Kidney (tissue), 13 donors: ENCODE measurements at regions not wholly inside any gene's neighbourhood (a gene's known extent, or its start where the extent isn't known, plus 50 kb on each side); places are given as distances from the start of the nearest gene placed in this dataset.
"Not testable (repeated sequence)": the region's sequence is repeated elsewhere in the genome, so short reads cannot be mapped to it uniquely, and the experiment has no call there.

Source experiments
- DNase-seq, 5 donors: peaks; one replicate each; pipeline ENCODE4 v3.0.0-alpha.2; 2013 to 2020
- FAIRE-seq: peaks from 2 replicates; lab custom pipeline; 2012; peaks lifted over from hg19 to GRCh38; lab: Jason Lieb, UNC
- H3K27ac ChIP-seq, 2 donors: one replicate each; pipeline ENCODE4 v1.7.0; 2013; ENCODE audit warnings: low read depth in 2 of 2, low read length in 2 of 2, inconsistent platforms in 1 of 2
- H3K27me3 ChIP-seq: one replicate; pipeline ENCODE4 v1.7.1; 2013; ENCODE audit warnings: low read length, inconsistent platforms; ENCODE audit not compliant: control insufficient read depth, insufficient read depth
- H3K36me3 ChIP-seq, 3 donors: one replicate each; pipeline versions ENCODE4 v1.7.0 to v1.7.1; 2013; ENCODE audit warnings: low read length in 3 of 3, control low read depth in 1 of 3, inconsistent platforms in 1 of 3; ENCODE audit not compliant: insufficient read depth in 3 of 3, control insufficient read depth in 2 of 3
- H3K4me1 ChIP-seq, 3 donors: one replicate each; pipeline versions ENCODE4 v1.7.0 to v1.7.1; 2013; ENCODE audit warnings: low read length in 3 of 3, inconsistent platforms in 1 of 3, low read depth in 1 of 3; ENCODE audit not compliant: control insufficient read depth in 2 of 3, insufficient read depth in 2 of 3
- H3K4me3 ChIP-seq, 3 donors: one replicate each; pipeline versions ENCODE4 v1.7.0 to v1.8.1; 2013; ENCODE audit warnings: low read length in 3 of 3, control low read depth in 1 of 3, inconsistent platforms in 1 of 3
- H3K9ac ChIP-seq, 3 donors: one replicate each; pipeline versions ENCODE4 v1.7.0 to v1.7.1; 2013; ENCODE audit warnings: low read length in 3 of 3, control low read depth in 1 of 3, inconsistent platforms in 1 of 3
- H3K9me3 ChIP-seq, 3 donors: one replicate each; pipeline versions ENCODE4 v1.7.0 to v1.7.1; 2013; ENCODE audit warnings: low read length in 3 of 3, control low read depth in 1 of 3, inconsistent platforms in 1 of 3; ENCODE audit not compliant: control insufficient read depth in 2 of 3, insufficient read depth in 1 of 3
- intact Hi-C: fragments of 100-400 bp; cut with DNase I; formaldehyde crosslinking; loops from one replicate; pipeline ENCODE4 v1.11.1; 2022
- TF ChIP-seq, protein P1 (sequence below): IDR thresholded peaks from 3 replicates; pipeline ENCODE4 v1.5.1; 2012; ENCODE audit warnings: mild to moderate bottlenecking, moderate library complexity, borderline replicate concordance; ENCODE audit not compliant: insufficient read depth; ENCODE audit errors: extremely low read depth
- donor health status: control.
- donor health status: control.
- donor health status: control.
- donor health status: control.
- donor health status: control.
- donor health status: DM: yes; HTN: yes; CAD: no.
- donor health status: Normal renal cell carcinoma (clear cell type).

DNA sequence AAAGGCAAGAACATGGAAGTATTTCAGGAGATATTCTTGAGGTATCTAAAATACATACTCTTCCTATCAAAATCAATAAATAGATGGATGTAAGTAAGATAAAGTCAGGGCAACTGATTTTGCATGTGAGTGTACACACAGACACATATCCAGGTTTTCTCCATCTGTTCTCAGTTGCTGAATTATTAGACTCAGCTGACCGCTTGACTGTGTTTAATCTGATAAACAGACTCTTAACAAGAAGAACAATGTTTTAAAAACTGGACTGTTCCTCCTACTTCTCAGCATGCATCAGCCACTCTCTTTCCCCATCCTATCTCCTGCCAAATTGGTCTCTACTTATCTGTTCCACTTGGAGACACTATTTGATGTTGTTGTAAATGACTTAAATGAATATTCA, 73.5 kb downstream of the GOLGA8G start:
- Histone ChIP-seq H3K9me3 (no peaks in the 10 kb centered on the region), H3K9ac (no peak overlapping the region), H3K27me3 (no peaks in the 10 kb centered on the region), H3K36me3 (no peaks in the 10 kb centered on the region), H3K4me1 (no peaks in the 10 kb centered on the region), H3K27ac (no peak overlapping the region), H3K4me3 (no peak overlapping the region)
- TF ChIP-seq, protein P1, sequence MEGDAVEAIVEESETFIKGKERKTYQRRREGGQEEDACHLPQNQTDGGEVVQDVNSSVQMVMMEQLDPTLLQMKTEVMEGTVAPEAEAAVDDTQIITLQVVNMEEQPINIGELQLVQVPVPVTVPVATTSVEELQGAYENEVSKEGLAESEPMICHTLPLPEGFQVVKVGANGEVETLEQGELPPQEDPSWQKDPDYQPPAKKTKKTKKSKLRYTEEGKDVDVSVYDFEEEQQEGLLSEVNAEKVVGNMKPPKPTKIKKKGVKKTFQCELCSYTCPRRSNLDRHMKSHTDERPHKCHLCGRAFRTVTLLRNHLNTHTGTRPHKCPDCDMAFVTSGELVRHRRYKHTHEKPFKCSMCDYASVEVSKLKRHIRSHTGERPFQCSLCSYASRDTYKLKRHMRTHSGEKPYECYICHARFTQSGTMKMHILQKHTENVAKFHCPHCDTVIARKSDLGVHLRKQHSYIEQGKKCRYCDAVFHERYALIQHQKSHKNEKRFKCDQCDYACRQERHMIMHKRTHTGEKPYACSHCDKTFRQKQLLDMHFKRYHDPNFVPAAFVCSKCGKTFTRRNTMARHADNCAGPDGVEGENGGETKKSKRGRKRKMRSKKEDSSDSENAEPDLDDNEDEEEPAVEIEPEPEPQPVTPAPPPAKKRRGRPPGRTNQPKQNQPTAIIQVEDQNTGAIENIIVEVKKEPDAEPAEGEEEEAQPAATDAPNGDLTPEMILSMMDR = no peak
- intact Hi-C loops = no loop called here
- DNase-seq = no peak
- no peak for FAIRE-seq

DNA sequence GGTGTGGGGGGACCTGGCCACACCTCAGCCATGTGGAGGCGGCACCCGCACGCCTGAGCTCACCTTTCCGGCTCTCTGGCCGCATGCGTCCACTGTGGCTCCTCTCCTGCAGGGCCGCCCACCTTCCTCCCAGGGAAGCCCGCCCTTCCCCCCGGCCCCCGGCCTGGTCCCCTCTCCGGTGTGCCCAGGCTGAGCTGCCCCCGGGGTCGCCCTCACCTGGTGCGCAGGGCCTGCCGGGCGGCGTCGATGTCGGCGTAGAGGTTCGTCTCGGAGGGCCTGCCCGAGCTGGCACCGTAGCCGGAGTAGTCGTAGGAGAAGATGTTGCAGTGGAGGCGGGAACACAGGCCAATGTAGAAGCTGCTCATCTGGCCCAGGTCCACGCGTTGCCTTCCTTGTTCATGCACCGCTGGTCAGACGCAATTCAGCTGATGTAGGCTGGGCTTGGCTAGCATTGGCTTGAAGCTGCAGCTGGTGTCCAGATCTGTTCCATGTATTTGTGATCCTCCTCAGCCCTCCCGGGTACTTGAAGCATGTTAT, 75.3 kb downstream of the GOLGA8G start:
- H3K4me1 ChIP-seq, H3K27ac ChIP-seq, H3K36me3 ChIP-seq, H3K4me3 ChIP-seq, intact Hi-C loops, FAIRE-seq, H3K27me3 ChIP-seq, H3K9me3 ChIP-seq, H3K9ac ChIP-seq: not testable (repeated sequence)
- peak in 4 of 5 donors; percentile 56 to 71 (median 60) for DNase-seq

DNA sequence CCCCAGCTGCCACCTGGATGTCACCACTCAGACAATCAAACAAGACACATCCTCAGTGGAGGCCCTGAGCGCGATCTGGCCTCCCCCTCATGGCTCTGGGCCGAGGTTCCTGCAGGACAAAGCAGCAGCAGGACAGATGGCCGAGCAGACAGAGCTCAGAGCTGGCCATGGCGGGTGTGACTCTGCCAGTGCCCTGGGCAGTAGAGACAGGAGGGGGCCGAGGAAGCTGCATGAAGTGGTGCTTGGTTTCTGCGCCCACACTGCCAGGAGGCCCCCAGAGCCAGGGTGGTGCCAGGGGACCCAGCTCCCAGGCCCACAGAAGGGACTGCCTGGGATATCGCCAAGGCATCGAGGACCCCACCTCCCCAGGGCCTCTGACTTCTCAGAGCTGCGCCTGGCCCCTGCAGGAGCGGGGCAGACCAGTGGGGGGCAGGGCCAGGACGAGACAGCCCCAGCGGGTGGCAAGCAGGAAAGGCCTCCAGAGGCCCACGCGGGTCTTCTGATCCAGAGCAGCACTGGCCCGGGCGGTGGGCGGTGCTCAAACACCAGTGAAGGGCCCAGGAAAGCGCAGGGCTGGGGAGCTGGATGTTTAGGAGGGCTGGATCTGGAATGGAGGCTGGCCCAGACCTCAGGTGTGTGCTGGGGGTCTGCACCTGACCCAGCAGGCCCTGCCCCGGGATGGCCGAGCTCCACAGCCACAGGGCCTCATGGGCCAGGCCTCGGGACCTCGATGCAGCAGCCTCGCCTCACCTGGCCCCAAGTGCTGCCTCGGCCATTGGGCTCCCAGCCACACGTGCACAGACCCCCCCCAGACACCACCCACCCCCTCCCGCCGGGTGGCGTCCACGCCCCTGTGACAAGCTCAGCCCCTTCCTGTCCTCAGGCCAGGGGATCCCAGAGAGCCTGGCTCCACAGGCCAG, 76.0 kb downstream of the GOLGA8G start:
- no peak overlapping the region for H3K4me3 ChIP-seq
- peak in 3 of 5 donors; percentile 7 to 84 (median 73) for DNase-seq
- H3K4me1 ChIP-seq = no peaks in the 10 kb centered on the region
- H3K27me3 ChIP-seq = no peaks in the 10 kb centered on the region
- TF ChIP-seq, protein P1 = no peak
- no peaks in the 10 kb centered on the region for H3K36me3 ChIP-seq
- no peaks in the 10 kb centered on the region for H3K9me3 ChIP-seq
- no peak overlapping the region for H3K27ac ChIP-seq
- intact Hi-C loops = no loop called here
- no peak for FAIRE-seq
- H3K9ac ChIP-seq = no peak overlapping the region

DNA sequence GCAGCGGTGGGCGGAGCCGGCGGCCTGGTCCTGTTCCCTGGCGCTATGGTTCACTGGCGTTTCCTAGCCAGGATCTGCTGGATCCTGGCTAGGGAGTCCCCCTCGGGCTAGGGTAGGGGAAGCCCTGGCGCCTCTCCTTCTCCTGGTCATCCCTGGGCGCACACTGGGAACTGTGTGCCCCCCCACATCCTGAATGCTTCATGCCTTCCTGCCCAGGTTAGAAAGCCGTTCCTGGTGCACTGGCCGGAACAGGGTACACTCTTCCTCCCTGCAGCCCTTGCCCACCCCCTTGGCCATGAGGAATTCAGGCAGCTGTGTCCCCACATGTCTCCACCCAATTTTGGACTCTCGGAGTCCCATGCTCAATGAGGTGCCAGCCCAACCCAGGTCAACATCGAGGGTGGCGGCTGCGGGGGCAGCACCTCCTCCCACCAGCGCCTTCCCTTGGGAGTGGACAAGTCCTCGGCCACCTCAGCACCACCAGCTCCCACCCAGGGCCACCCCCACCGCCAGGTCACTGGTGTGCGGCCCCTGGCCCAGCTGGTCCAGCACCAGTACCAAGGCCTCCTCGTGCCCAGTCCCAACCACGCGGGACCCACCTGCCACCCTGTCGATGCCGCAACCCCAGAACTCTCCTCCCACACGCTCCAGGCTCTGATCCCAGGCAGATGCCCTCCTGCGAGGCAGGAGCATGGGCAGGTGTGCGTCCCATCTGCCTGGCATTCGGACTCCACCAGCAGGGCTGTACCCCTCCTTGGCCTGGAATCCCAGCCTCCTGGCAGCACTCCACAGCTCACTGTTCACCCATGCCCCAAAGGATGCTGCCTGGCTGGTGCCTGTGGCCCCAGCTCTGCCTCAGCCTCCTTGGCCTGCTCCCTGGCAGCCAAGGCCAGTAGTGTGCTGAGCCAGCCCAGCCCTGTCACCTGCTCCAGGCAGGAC, 77.0 kb downstream of the GOLGA8G start:
- FAIRE-seq, H3K4me3 ChIP-seq, H3K9me3 ChIP-seq, H3K27ac ChIP-seq, H3K4me1 ChIP-seq, H3K27me3 ChIP-seq, H3K9ac ChIP-seq, intact Hi-C loops, H3K36me3 ChIP-seq: not testable (repeated sequence)
- peak; percentile 33 to 84 (median 62) for DNase-seq

DNA sequence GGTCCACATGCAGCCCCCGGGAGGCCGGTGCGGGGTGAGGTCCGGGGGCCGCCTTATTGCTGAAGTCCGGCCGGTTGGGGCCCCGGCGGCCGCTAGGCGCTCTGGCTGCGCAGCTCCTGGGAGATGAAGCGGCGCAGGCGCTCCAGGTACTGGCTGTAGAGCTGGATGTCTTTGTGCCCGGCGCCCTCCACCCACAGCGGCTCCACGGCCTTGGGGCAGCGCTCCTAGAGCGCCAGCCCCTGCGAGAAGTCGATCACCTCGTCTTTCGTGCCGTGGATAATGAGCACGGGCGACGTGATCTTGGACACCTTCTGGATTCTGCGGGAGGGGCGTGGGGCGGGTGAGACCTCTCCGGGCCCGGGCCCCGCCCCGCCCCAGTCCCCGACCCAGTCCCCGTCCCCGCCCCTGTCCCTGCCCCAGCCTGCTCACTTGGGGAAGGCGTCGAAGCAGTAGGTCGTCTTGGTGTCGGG, 76.3 kb downstream of the GOLGA8F start:
- H3K9ac ChIP-seq, H3K27ac ChIP-seq, H3K4me3 ChIP-seq, H3K9me3 ChIP-seq, intact Hi-C loops, H3K4me1 ChIP-seq, H3K36me3 ChIP-seq, H3K27me3 ChIP-seq, FAIRE-seq: not testable (repeated sequence)
- peak; percentile 15 to 41 (median 25) for DNase-seq
